GM12873 (cell line): ENCODE measurements at regions not wholly inside any gene's neighbourhood (a gene's known extent, or its start where the extent isn't known, plus 50 kb on each side); places are given as distances from the start of the nearest gene placed in this dataset.

Experiments
- TF ChIP-seq, protein P1 (sequence below): IDR thresholded peaks from 2 replicates; pipeline ENCODE4 v1.5.1; 2012; ENCODE audit warnings: low read depth, mild to moderate bottlenecking, moderate library complexity, low read length, control low read depth; ENCODE audit not compliant: insufficient read depth; ENCODE audit errors: missing control alignments

DNA sequence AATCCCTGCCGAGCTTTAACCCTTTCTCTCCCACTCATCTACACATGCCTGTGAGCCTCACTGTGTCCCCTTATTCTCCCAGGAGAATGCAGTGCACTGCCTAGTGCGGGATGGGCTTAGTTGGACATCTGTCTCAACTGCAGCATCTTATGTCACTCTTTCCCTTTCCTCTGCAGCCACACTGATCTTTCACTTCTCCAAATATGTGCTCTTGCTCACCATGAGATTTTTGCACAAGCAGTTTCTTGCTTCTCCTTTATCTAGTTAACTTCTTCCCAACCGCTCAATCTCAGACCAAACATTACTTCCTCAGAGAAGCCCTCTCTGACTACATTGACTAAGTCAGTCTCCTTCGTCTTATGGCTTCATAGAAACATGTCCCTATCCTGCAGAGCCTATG is 292.3 kb downstream of the KBTBD8 start:
- TF ChIP-seq, protein P1, sequence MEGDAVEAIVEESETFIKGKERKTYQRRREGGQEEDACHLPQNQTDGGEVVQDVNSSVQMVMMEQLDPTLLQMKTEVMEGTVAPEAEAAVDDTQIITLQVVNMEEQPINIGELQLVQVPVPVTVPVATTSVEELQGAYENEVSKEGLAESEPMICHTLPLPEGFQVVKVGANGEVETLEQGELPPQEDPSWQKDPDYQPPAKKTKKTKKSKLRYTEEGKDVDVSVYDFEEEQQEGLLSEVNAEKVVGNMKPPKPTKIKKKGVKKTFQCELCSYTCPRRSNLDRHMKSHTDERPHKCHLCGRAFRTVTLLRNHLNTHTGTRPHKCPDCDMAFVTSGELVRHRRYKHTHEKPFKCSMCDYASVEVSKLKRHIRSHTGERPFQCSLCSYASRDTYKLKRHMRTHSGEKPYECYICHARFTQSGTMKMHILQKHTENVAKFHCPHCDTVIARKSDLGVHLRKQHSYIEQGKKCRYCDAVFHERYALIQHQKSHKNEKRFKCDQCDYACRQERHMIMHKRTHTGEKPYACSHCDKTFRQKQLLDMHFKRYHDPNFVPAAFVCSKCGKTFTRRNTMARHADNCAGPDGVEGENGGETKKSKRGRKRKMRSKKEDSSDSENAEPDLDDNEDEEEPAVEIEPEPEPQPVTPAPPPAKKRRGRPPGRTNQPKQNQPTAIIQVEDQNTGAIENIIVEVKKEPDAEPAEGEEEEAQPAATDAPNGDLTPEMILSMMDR = no peak

DNA sequence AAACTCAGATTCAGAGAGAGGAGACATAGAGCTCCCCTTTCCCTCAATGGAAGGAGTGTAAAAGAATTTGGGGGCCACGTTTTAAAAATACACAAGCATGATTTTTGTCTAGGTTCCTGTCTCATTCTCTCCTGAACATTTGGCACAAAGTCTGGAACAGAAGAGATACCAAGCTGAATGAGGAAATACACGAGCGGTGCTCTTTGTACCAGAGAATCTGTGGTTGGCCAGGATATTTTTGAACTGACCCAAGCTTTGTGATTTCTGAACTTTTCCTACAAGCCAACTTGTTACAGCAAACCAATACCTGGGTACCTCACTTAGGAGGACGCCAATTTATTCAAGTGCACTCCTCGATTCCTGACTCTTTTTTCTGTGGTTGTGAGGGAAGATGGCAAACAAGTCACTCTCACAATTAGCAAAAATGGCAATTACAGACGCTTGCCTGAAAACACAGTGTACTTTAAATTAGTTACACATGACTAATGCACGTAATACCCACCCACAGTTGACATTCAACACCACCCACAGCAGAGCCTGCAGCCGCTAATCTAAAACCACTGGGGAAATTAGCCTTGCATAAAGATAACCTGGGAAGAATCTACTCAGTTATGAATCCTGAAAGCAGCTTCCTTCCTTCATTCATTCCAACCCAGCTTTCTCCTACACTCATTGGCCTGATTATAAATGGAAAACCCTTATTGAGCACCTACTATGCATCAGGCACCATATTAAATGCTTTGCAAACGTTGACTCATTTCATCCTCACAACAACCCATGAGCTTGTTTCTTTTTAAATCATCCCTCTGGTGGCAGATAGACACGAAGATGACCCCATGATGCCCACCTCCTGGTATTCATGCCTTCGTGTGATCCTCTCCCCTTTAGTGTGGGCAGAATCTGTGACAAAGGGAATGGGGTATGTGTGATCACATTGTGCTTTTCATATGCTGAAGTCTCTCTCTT is 293.5 kb downstream of the KBTBD8 start:
- TF ChIP-seq, protein P1 = no peak

DNA sequence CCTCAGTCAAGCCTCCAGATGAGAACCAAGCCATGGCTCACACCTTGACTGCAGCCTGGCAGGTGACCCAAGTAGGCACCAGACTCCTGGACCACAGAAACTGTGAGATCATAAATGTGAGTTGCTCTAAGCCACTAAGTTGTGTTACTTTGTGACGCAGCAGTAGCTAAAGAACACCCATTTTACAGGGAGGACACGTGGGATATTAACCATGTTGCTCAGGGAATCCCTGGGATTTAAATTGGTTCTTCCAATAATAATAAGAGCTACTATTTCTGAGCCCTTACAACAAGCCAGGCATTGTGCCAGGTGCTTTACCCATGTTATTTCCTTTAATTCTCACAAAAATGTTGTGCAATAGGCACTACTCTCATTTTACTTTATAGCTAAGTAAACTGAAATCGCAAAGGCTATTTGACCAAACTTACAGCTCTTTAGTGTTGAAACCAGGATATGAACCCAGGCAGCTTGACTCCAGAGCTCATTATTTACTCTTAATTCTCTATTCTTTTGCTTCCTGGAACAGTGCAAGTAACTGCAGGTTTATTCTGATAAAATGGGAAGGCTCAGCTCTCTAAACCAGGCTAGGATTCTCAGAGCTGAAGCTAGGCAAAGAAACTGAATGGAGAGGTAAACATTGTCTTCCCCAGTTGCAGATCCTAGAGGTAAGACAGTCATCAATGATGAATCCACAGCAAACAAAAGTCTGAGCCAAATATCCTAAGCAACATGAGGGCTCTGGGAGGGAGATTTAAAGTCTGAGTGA is 294.4 kb downstream of the KBTBD8 start:
- TF ChIP-seq, protein P1 = no peak

DNA sequence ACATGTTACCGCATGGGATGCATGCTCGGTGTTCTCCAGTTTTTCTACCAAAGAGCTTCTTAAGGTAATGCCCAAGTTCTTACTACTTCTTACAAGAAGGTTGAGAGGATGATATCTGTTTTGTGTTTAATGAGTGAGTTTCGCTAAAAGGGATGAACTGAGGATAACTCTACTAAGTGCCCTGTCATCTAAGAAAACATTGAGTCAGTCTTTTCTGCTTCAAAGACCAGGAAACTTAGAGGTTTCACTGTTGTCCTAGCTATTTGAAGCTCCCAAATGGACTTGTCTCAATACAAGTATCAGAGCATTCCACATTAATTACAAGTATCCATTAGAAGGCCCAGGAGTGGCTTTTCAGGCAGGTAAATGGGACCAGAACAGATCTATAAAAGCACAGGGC is 296.2 kb downstream of the KBTBD8 start:
- TF ChIP-seq, protein P1 = no peak

DNA sequence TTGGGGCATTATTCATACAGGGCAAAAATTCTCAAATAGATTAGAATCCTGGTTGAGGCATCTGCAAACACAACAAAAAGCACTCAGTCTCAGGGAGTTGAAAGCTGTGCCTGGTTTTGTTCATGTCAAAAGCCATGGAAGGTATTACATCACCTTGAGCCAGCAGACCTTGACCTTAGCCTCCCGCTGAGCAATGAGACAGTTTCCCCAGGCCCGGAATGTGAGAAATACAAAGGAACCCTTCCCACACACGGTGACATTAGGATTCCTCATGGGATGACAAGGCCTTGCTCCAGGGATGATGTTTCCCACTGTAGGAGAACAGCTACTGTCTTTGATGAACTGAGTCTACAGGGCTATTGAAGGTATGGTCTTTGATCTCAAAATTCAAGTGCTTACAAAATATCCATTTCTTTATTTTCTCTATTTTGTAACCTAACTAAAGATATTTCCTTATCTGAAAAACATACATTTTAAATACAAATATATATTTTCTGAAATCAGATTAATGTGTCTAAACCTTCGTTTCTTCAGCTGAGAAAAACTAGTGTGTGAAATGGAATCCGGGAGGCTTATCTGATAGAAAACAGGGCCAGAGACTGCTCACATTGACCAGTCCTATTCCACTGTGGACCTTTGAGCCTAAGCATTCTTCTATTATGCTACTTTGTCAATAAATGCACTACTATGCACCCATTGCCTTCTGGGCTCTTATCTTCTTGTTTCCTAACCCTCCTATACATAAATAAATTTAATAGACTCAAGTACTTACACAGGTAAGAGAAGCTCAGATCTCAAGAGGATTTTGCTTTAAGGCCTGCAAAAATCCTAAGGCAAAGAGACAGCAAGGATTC is 298.2 kb downstream of the KBTBD8 start:
- TF ChIP-seq, protein P1 = no peak

DNA sequence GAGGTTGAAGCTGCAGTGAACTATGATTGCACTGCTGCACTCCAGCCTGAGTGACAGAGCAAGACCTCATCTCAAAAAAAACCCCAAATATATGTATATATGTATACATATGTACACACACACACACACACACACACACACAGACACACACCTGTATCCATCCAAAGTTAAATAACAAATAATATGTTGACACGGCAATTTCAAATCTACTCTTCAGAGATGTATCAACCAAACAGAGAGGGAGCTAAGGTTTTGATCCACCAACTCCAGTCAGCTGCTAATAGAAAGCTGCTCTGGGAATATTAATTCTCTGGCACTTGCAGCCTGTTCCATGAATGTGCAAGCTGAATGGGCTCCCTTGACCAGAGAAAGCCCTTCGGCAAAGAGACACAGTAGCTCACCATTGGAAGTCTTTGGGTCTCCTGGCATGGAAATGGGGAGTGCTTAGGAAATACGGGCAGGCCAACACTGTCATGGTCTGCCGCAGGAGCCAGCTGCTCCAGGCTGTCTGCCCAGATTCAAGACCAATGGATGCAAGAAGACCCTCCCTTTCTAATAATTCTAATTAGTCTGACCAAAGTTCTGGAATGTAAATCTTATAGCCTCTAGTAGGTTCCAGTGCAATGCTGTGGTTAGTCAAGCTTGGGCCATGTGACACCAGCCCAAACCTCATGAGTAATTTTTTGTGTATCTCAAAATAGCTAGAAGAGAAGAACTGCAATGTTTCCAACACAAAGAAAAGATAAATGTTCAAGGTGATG is 299.8 kb downstream of the KBTBD8 start:
- TF ChIP-seq, protein P1 = no peak
